Nephron (organoid): ENCODE measurements at regions not wholly inside any gene's neighbourhood (a gene's known extent, or its start where the extent isn't known, plus 50 kb on each side); places are given as distances from the start of the nearest gene placed in this dataset.

ENCODE experiments used
- H3K27ac Mint-ChIP-seq, 3 experiments: 2 replicates each; pipeline ENCODE4 v1.8.0; 2020; ENCODE audit warnings: mixed read lengths in 3 of 3, mild to moderate bottlenecking in 2 of 3, moderate library complexity in 1 of 3
- H3K27me3 Mint-ChIP-seq: 2 replicates; pipeline ENCODE4 v1.8.0; 2021; ENCODE audit warnings: low read depth, mild to moderate bottlenecking, moderate library complexity, mixed read lengths
- H3K36me3 Mint-ChIP-seq: 2 replicates; pipeline ENCODE4 v1.8.0; 2020; ENCODE audit warnings: low read depth, mixed read lengths
- H3K4me1 Mint-ChIP-seq: 2 replicates; pipeline ENCODE4 v1.8.0; 2020; ENCODE audit warnings: mixed read lengths
- H3K4me3 Mint-ChIP-seq, 3 experiments: 2 replicates each; pipeline ENCODE4 v1.8.0; 2020; ENCODE audit warnings: mild to moderate bottlenecking in 3 of 3, mixed read lengths in 3 of 3, moderate library complexity in 2 of 3
- H3K9me3 Mint-ChIP-seq: 2 replicates; pipeline ENCODE4 v1.8.0; 2020; ENCODE audit warnings: mixed read lengths
- TF ChIP-seq, protein P1 (sequence below), 3 experiments: fragments of 200-600 bp; sonication (generic); IDR thresholded peaks; one replicate each; pipeline ENCODE4 v1.5.0; 2021; ENCODE audit warnings: antibody characterized with exemption in 3 of 3; ENCODE audit not compliant: unreplicated experiment in 3 of 3

DNA sequence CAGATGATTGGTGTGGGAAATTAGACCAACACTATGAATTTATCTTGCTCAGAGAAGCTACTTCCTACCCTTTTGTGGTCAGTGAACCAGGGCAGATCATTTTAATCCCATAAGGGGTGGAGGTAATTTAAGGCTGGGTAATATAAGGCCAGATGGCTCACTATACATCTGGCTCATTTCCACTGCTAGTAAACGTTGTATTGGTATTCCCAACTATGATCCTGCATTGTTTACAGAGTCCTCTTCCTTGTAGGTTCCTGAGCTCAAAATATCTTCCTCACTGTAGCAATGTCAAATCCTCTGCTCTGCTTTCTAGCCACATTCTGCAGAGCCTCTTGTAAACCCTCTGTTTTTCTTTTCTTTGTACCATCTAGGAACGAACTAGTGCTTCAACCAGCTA is 93.0 kb upstream of the MGAT4C start:
- TF ChIP-seq, protein P1, sequence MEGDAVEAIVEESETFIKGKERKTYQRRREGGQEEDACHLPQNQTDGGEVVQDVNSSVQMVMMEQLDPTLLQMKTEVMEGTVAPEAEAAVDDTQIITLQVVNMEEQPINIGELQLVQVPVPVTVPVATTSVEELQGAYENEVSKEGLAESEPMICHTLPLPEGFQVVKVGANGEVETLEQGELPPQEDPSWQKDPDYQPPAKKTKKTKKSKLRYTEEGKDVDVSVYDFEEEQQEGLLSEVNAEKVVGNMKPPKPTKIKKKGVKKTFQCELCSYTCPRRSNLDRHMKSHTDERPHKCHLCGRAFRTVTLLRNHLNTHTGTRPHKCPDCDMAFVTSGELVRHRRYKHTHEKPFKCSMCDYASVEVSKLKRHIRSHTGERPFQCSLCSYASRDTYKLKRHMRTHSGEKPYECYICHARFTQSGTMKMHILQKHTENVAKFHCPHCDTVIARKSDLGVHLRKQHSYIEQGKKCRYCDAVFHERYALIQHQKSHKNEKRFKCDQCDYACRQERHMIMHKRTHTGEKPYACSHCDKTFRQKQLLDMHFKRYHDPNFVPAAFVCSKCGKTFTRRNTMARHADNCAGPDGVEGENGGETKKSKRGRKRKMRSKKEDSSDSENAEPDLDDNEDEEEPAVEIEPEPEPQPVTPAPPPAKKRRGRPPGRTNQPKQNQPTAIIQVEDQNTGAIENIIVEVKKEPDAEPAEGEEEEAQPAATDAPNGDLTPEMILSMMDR (IDR thresholded peaks at IDR 0.05; ENCODE audit: unreplicated experiment in 3 of 3), result no peak
- Mint-ChIP-seq H3K36me3 (no peaks in the 10 kb centered on the region), H3K4me3 (no peak overlapping the region), H3K27me3 (no peaks in the 10 kb centered on the region), H3K4me1 (no peaks in the 10 kb centered on the region), H3K27ac (no peak overlapping the region), H3K9me3 (peaks cover under 1% of the 10 kb centered on the region)

DNA sequence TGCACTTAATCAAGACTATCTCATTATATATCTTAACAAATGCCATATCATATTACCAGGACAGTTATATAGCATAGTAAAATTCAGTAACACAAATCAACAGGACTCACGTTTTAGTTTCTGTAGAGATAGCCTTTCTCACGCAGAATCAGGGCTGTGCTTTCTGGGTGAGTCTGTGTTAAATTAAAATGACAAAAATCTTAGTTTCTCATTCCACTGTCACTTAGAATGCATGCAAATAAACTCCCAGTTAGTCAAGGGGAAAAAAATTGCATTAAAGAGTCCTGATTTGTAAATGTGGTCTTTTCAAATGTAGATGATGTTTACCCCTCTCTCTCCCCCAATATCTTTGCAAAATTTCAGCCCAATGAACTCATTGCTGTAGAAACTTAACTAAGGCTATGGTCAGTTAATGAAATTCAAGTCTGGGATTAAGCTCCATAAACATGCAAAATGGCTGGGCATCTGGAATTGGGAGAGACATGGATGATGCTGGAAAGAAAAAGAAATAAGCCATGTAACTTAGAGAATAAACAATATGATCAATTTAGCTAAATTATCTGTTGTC is 77.8 kb upstream of the MGAT4C start:
- no peaks in the 10 kb centered on the region for H3K9me3 Mint-ChIP-seq
- peaks cover 21% of the 10 kb centered on the region for H3K4me1 Mint-ChIP-seq
- H3K27me3 Mint-ChIP-seq, result no peaks in the 10 kb centered on the region
- H3K36me3 Mint-ChIP-seq, result no peaks in the 10 kb centered on the region
- H3K4me3 Mint-ChIP-seq, result no peak overlapping the region
- TF ChIP-seq, protein P1 (IDR thresholded peaks at IDR 0.05; ENCODE audit: unreplicated experiment in 3 of 3), result no peak
- no peak overlapping the region for H3K27ac Mint-ChIP-seq

DNA sequence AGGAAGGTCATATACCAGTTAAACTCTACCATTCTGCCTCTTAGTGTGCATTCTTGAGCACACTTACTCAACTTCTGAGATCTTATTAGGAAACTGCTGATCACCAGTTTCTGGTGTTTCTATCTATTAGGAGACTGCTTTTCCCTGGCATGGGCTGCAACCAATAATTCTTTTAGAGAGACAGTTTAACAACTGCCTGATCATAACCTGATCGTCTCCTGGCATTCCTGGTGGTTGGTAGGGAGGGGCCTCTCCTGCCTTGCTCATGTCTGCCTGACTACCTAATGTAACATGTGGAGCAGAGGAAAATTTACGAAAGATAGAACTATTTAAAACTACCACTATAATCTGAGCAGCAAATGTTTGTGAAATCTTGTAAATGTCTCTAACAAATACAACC is 75.3 kb upstream of the MGAT4C start:
- TF ChIP-seq, protein P1 (IDR thresholded peaks at IDR 0.05; ENCODE audit: unreplicated experiment in 3 of 3), result no peak
- Mint-ChIP-seq H3K4me3 (no peak overlapping the region), H3K36me3 (no peaks in the 10 kb centered on the region), H3K9me3 (no peaks in the 10 kb centered on the region), H3K4me1 (peaks cover 21% of the 10 kb centered on the region), H3K27ac (peak overlapping the region; percentile 27 to 74 (median 74)), H3K27me3 (no peaks in the 10 kb centered on the region)

DNA sequence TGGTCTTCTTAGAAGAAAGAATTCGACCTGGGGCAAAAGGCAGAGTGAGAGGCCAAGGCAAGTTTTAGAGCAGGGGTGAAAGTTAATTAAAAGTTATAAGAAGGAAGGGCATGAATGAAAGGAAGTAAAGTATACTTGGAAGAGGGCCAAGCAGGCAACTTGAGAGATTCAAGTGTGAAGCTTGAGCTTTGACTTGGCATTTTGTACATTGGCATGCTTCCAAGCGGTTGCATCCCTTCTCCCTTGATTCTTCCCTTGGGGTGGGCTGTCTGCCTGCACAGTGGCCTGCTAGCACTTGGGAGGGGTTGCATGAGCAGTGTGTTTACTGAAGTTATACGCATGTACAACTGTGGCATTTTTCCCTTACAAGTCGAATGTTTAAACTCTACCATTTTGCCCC is 74.8 kb upstream of the MGAT4C start:
- no peak overlapping the region for H3K4me3 Mint-ChIP-seq
- no peaks in the 10 kb centered on the region for H3K36me3 Mint-ChIP-seq
- no peaks in the 10 kb centered on the region for H3K9me3 Mint-ChIP-seq
- peaks cover 21% of the 10 kb centered on the region for H3K4me1 Mint-ChIP-seq
- H3K27me3 Mint-ChIP-seq, result no peaks in the 10 kb centered on the region
- peak overlapping the region; percentile 27 to 74 (median 74) for H3K27ac Mint-ChIP-seq
- TF ChIP-seq, protein P1 (IDR thresholded peaks at IDR 0.05; ENCODE audit: unreplicated experiment in 3 of 3), result no peak

DNA sequence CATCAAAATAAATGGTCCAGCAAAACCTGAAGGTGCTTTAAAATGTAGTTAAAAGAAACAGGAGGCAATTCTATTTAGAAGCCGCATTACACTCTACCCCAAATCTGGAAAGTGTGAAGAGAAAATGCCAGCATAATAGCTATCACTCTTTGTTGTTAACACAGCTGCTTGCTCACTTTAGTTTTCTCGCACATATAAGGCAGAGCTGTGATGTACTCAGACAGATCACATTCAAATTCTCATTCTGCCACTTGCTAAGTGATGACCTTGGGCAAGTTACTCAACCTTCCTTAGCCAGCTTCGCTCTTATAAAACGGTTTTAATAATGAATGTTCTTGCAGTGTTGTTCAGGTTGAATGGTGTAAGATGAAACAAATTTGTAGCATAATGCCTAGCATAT is 56.0 kb upstream of the MGAT4C start:
- H3K27ac Mint-ChIP-seq, result no peak overlapping the region

More for the DNA sequence above, 56.0 kb upstream of the MGAT4C start:
- no peak overlapping the region for H3K4me3 Mint-ChIP-seq
- H3K9me3 Mint-ChIP-seq, result no peaks in the 10 kb centered on the region
- no peaks in the 10 kb centered on the region for H3K4me1 Mint-ChIP-seq
- H3K36me3 Mint-ChIP-seq, result no peaks in the 10 kb centered on the region
- peaks cover 3% of the 10 kb centered on the region for H3K27me3 Mint-ChIP-seq
- TF ChIP-seq, protein P1 (IDR thresholded peaks at IDR 0.05; ENCODE audit: unreplicated experiment in 3 of 3), result no peak
